NCI-H2029 treated with DMSO at 0.1 percent for 48 hours (cell line): ENCODE measurements at regions not wholly inside any gene's neighbourhood (a gene's known extent, or its start where the extent isn't known, plus 50 kb on each side); places are given as distances from the start of the nearest gene placed in this dataset.

ENCODE experiments used
- DNase-seq: peaks from one replicate; lab custom pipeline; 2025; lab: John Stamatoyannopoulos, UW

- DNase-seq, result no peak
Observed at GRCh38 chr1:118340928-118341910, 156.2 kb upstream of the SPAG17 start.

DNA sequence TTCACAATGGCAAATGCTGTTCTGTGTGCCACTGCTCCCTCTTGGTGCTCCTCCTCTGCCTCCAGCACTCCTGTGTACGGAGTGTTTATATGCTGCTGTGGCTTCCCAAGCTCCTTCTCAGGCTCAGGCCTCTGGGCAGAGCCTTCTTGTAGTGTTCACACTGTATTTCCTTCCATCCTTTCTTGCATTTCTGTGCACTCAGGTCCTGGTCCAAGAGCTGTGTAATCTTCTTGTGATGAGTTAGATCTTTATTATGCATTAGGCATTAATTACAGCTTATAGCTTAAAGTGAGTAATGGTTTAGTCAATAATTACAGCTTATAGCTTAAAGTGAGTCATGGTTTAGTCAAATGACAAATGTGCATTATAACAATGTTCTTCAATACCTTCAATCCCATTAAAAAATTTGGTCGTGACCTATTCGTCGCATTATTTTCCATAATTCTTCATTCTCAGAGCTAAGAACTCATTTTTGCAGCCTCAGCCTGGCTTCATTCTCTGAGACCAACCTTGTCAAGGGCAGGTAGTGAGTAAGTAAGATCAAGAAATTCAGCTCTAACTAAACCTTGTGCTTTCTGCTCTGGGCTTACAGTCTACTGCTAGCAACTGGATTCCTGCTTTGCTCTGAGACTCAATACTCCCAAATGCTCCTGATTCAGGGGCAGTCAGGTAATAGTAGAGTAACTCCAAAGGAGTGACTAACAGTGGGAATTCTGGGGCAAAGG, 154.5 kb upstream of the SPAG17 start:
- DNase-seq, result no peak

- DNase-seq, result no peak
Observed at GRCh38 chr1:118338936-118339335, 153.9 kb upstream of the SPAG17 start.

DNA sequence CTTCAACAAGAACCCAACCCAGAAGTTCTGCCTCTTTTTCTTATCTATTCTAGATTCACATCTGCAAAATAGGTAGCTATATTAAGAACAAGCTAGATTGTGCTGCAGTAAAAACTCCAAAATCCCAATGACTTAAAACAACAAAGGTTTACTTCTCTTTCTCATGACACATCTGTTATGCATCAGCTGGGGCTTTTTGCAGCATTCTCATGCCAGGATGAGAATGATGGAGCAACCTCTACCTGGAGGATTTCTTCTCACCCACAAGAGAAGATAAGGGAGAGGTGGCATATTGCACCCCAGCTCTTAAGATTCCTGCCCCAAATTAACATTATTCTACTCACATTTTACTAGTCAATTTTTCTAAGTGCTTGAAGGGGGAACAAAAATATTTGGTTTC, 152.3 kb upstream of the SPAG17 start:
- no peak for DNase-seq

- peak; percentile 3 for DNase-seq
Observed at GRCh38 chr1:118335331-118335732, 150.3 kb upstream of the SPAG17 start.

GRCh38 chr1:118334506-118334905, 149.5 kb upstream of the SPAG17 start:
- DNase-seq, result no peak

DNA sequence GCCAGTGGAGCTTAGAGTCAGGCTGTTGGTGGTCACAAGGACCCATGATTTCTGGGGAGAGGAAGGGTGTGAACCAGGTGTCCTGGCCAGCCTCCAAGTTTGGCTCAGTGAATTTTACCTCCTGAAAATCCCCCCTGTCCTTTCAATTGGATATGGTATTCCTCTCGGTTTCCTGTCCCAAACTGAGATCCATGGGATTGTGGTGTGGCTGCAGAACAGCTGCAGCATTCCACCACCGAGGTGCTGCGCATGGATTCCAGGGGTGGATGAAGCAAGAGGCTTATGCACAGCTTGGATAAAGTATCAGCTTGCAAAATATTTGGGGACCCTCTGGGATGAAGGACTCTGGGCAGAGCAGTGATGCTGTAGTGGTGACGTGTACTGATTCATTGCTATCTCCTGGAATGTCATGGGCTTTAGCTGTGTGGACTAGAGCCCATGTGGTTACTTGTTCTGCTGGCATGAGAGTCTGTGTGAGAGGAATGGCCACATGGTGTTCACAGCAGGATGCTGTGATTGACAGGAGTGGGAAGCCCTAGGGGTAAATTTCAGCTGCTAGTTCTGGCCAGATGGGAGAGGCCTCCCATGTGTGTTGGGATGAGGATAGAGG, 148.7 kb upstream of the SPAG17 start:
- DNase-seq, result no peak

GRCh38 chr1:118326960-118327629, 142.1 kb upstream of the SPAG17 start:
- no peak for DNase-seq

- DNase-seq, result no peak
Observed at GRCh38 chr1:118325550-118326225, 140.7 kb upstream of the SPAG17 start.

- DNase-seq, result no peak
Observed at GRCh38 chr1:118323246-118323645, 138.2 kb upstream of the SPAG17 start.

DNA sequence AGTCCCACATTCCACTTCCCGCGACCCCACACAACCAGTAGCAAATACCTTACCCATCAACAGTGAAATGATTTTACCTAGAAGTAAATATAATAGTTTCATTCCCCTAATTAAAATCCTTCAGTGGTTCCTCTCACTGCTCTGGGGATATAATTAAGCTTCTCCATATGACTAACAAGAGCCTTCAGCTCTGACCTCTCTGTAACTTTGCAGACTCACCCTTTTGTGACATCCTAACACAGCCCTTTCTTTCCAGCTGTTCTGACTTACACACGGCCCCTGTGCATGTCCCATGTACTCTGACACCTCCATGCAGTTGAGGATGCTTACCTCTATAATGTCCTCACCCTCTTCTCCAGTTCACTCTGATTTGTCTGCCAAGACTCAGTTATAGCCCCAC, 137.3 kb upstream of the SPAG17 start:
- DNase-seq, result no peak

DNA sequence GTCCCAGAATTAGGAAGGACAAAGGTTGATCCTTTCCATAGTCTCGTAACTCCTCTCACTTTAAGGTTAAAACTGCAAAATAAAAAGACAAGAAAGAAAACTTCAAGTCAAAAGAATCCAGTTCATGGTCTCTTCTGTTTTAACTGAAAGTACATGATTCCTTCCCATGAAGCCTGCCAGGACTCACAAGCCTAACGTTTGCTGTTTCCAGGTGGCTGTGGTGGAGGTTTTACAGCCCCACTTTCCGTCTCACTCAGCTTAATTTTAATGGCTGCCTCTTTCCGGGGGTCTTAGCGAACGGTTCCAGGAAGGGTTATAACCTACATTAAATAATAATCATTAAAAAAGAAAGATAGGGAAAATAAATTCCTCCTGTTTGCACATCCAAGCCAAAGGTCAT, 136.8 kb upstream of the SPAG17 start:
- no peak for DNase-seq

- DNase-seq, result peak; percentile 7
Observed at GRCh38 chr1:118317842-118318614, 133.0 kb upstream of the SPAG17 start.

- DNase-seq, result no peak
Observed at GRCh38 chr1:118306851-118307250, 121.8 kb upstream of the SPAG17 start.

GRCh38 chr1:118304722-118305359, 119.8 kb upstream of the SPAG17 start:
- no peak for DNase-seq

DNA sequence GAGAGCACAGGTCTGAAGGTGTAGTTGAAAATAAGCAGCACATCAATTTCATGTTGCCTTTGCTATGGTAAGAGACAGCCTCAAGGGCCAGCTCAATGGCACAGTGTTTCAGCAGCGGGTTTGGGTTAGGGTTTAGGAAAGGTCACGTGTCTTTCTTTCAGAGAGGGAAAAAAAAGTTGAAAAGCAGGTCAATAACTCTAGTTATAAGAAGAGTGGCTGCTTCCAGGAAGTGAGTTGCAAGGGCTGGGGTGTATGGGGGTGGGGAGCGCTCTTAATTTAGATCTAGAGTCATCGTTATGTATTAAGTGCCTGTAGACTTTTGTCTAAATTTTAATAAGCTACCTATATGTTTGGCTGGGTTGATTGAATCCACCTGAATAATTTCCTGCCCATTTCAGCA, 118.5 kb upstream of the SPAG17 start:
- no peak for DNase-seq

DNA sequence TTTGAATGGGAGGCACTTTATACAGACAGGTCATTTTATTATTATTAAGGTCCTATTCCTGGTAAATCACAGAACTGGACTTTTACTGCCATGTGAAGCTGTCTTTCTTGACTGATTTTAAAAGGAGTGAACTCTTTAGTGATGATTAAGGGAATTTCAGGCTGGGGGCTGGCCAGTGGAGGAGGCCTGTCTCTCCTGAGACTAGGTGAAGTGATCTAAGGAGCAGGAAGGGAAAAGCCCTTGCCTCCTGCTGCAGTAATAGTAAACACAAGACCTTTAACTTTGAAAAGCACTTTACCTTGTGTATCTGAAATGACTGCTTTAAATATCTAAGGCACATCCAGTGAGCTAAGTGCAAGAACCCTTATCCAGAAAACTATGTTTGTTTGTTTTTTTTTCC, 118.0 kb upstream of the SPAG17 start:
- no peak for DNase-seq

DNA sequence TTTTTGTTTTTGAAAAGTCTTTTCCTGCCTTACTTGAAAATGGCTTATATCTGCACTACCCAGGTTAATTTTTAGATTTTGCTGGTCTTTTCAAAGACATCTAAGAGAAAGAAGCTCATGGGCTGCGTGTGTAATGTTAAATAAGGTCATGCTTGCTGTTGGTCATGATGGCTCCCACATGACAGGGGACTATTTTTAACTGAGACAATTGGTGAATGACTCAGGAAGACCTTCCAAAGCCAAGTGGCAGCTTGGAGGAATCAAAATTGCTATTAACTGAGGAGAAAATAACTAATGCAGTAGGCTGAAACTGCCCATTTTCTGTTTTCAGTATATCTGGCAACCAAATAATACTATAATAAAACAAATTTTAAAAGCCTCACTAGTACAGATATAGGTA, 117.1 kb upstream of the SPAG17 start:
- no peak for DNase-seq

GRCh38 chr1:118300808-118301207, 115.8 kb upstream of the SPAG17 start:
- no peak for DNase-seq

- DNase-seq, result no peak
Observed at GRCh38 chr1:118298397-118298796, 113.4 kb upstream of the SPAG17 start.
